ENCODE measurements at regions not wholly inside any gene's neighbourhood (a gene's known extent, or its start where the extent isn't known, plus 50 kb on each side); places are given as distances from the start of the nearest gene placed in this dataset.

GRCh38 chr1:93738075-93738622 lies 56.5 kb upstream of the BCAR3 start:
- Histone ChIP-seq H3K4me1 (ENCODE audit: insufficient read depth, low read length) (no peaks in the 10 kb centered on the region), H3K27ac (ENCODE audit: low read depth, low read length) (no peak overlapping the region), H3K9me3 (ENCODE audit: low read length) (no peaks in the 10 kb centered on the region), H3K4me3 (ENCODE audit: low read length) (no peak overlapping the region), H3K27me3 (ENCODE audit: insufficient read depth, low read length, poor library complexity, severe bottlenecking) (no peaks in the 10 kb centered on the region), H3K36me3 (ENCODE audit: insufficient read depth, low read length) (no peaks in the 10 kb centered on the region)
- no peak overlapping the region for H3K27ac Mint-ChIP-seq
- POLR2A ChIA-PET = no interaction called here
- CTCF ChIA-PET = no interaction called here
- no peak for DNase-seq
- no peaks in the 10 kb centered on the region for H3K4me1 Mint-ChIP-seq
- H3K27me3 Mint-ChIP-seq = no peaks in the 10 kb centered on the region
- H3K9me3 Mint-ChIP-seq = no peaks in the 10 kb centered on the region
- H3K4me3 Mint-ChIP-seq = no peak overlapping the region
- no peaks in the 10 kb centered on the region for H3K36me3 Mint-ChIP-seq

- POLR2A ChIA-PET = no interaction called here
- H3K27me3 Mint-ChIP-seq = peaks cover 0 to 1% of the 10 kb centered on the region in 2 donors
- Histone ChIP-seq H3K4me1 (ENCODE audit: insufficient read depth, low read length) (no peaks in the 10 kb centered on the region), H3K9me3 (ENCODE audit: low read length) (no peaks in the 10 kb centered on the region), H3K27ac (ENCODE audit: low read depth, low read length) (no peak overlapping the region), H3K4me3 (ENCODE audit: low read length) (no peak overlapping the region), H3K27me3 (ENCODE audit: insufficient read depth, low read length, poor library complexity, severe bottlenecking) (no peaks in the 10 kb centered on the region), H3K36me3 (ENCODE audit: insufficient read depth, low read length) (no peaks in the 10 kb centered on the region)
- H3K36me3 Mint-ChIP-seq = no peaks in the 10 kb centered on the region
- no peaks in the 10 kb centered on the region for H3K4me1 Mint-ChIP-seq
- no peak overlapping the region for H3K27ac Mint-ChIP-seq
- H3K9me3 Mint-ChIP-seq = no peaks in the 10 kb centered on the region
- CTCF ChIA-PET = no interaction called here
- DNase-seq = no peak
- no peak overlapping the region for H3K4me3 Mint-ChIP-seq
Observed at GRCh38 chr1:93735722-93736121, 54.1 kb upstream of the BCAR3 start.

GRCh38 chr1:93734999-93735398 lies 53.4 kb upstream of the BCAR3 start:
- Mint-ChIP-seq H3K36me3 (no peaks in the 10 kb centered on the region), H3K4me1 (no peaks in the 10 kb centered on the region), H3K27ac (no peak overlapping the region), H3K27me3 (peaks cover 0 to 2% of the 10 kb centered on the region in 2 donors), H3K9me3 (no peaks in the 10 kb centered on the region), H3K4me3 (no peak overlapping the region)
- DNase-seq = no peak
- no peaks in the 10 kb centered on the region for H3K27me3 ChIP-seq (ENCODE audit: insufficient read depth, low read length, poor library complexity, severe bottlenecking)
- ChIA-PET CTCF (no interaction called here), POLR2A (no interaction called here)
- H3K36me3 ChIP-seq (ENCODE audit: insufficient read depth, low read length) = no peaks in the 10 kb centered on the region
- no peak overlapping the region for H3K4me3 ChIP-seq (ENCODE audit: low read length)
- no peaks in the 10 kb centered on the region for H3K9me3 ChIP-seq (ENCODE audit: low read length)
- no peaks in the 10 kb centered on the region for H3K4me1 ChIP-seq (ENCODE audit: insufficient read depth, low read length)
- H3K27ac ChIP-seq (ENCODE audit: low read depth, low read length) = no peak overlapping the region

- no peaks in the 10 kb centered on the region for H3K36me3 ChIP-seq (ENCODE audit: insufficient read depth, low read length)
- Mint-ChIP-seq H3K4me1 (no peaks in the 10 kb centered on the region), H3K27me3 (peaks cover 0 to 3% of the 10 kb centered on the region in 2 donors), H3K27ac (no peak overlapping the region), H3K9me3 (no peaks in the 10 kb centered on the region), H3K36me3 (no peaks in the 10 kb centered on the region), H3K4me3 (no peak overlapping the region)
- H3K4me3 ChIP-seq (ENCODE audit: low read length) = no peak overlapping the region
- H3K4me1 ChIP-seq (ENCODE audit: insufficient read depth, low read length) = no peaks in the 10 kb centered on the region
- no peaks in the 10 kb centered on the region for H3K27me3 ChIP-seq (ENCODE audit: insufficient read depth, low read length, poor library complexity, severe bottlenecking)
- ChIA-PET CTCF (no interaction called here), POLR2A (no interaction called here)
- DNase-seq = no peak
- H3K27ac ChIP-seq (ENCODE audit: low read depth, low read length) = no peak overlapping the region
- no peaks in the 10 kb centered on the region for H3K9me3 ChIP-seq (ENCODE audit: low read length)
Observed at GRCh38 chr1:93733340-93733739, 51.7 kb upstream of the BCAR3 start.

GRCh38 chr1:93732514-93732913 lies 50.9 kb upstream of the BCAR3 start:
- no peak for DNase-seq
- H3K9me3 Mint-ChIP-seq = no peaks in the 10 kb centered on the region
- H3K4me3 ChIP-seq (ENCODE audit: low read length) = no peak overlapping the region
- CTCF ChIA-PET = no interaction called here
- H3K27me3 Mint-ChIP-seq = peaks cover 0 to 3% of the 10 kb centered on the region in 2 donors
- no peak overlapping the region for H3K27ac ChIP-seq (ENCODE audit: low read depth, low read length)
- H3K36me3 ChIP-seq (ENCODE audit: insufficient read depth, low read length) = no peaks in the 10 kb centered on the region
- no peaks in the 10 kb centered on the region for H3K27me3 ChIP-seq (ENCODE audit: insufficient read depth, low read length, poor library complexity, severe bottlenecking)
- H3K4me1 ChIP-seq (ENCODE audit: insufficient read depth, low read length) = no peaks in the 10 kb centered on the region
- no peak overlapping the region for H3K27ac Mint-ChIP-seq
- H3K4me1 Mint-ChIP-seq = no peaks in the 10 kb centered on the region
- POLR2A ChIA-PET = no interaction called here
- no peak overlapping the region for H3K4me3 Mint-ChIP-seq
- no peaks in the 10 kb centered on the region for H3K36me3 Mint-ChIP-seq
- H3K9me3 ChIP-seq (ENCODE audit: low read length) = no peaks in the 10 kb centered on the region

Measured in CD8-positive, alpha-beta memory T cell (primary cell).